BE2C (cell line): ENCODE measurements at regions not wholly inside any gene's neighbourhood (a gene's known extent, or its start where the extent isn't known, plus 50 kb on each side); places are given as distances from the start of the nearest gene placed in this dataset.

ENCODE experiments used
- DNase-seq: peaks from one replicate; pipeline ENCODE4 v3.0.0-alpha.2; 2020
- H3K27me3 ChIP-seq: fragments of 250-450 bp; sonication (Bioruptor Pico); 2 replicates; pipeline ENCODE4 v1.5.1; 2020; ENCODE audit warnings: mild to moderate bottlenecking
- H3K36me3 ChIP-seq: fragments of 250-450 bp; sonication (Bioruptor Pico); 2 replicates; pipeline ENCODE4 v1.5.1; 2020; ENCODE audit warnings: mild to moderate bottlenecking
- H3K4me1 ChIP-seq: fragments of 250-450 bp; sonication (Bioruptor Pico); 2 replicates; pipeline ENCODE4 v1.5.1; 2020
- H3K4me3 ChIP-seq: 2 replicates; pipeline ENCODE4 v1.5.1; 2011; ENCODE audit warnings: low read depth, low read length
- H3K9me3 ChIP-seq: fragments of 250-450 bp; sonication (Bioruptor Pico); 2 replicates; pipeline ENCODE4 v1.5.1; 2020
- CTCF ChIP-seq: IDR thresholded peaks from 2 replicates; pipeline ENCODE4 v1.5.1; 2012; ENCODE audit warnings: mild to moderate bottlenecking, low read depth, low read length

- Histone ChIP-seq H3K4me3 (no peak overlapping the region), H3K4me1 (peaks cover 7% of the 10 kb centered on the region; the same call in 1 of the 2 replicates), H3K27me3 (no peaks in the 10 kb centered on the region), H3K36me3 (no peaks in the 10 kb centered on the region), H3K9me3 (no peaks in the 10 kb centered on the region)
- no peak for TF ChIP-seq CTCF
- no peak for DNase-seq
Measured at GRCh38 chr2:204218040-204218439, 281.5 kb downstream of the ICOS start.

- no peaks in the 10 kb centered on the region for H3K27me3 ChIP-seq
- no peak for TF ChIP-seq CTCF
- H3K9me3 ChIP-seq = no peaks in the 10 kb centered on the region
- no peak overlapping the region for H3K4me3 ChIP-seq
- H3K36me3 ChIP-seq = no peaks in the 10 kb centered on the region
- peaks cover 7% of the 10 kb centered on the region; the same call in 1 of the 2 replicates for H3K4me1 ChIP-seq
- no peak for DNase-seq
Measured at GRCh38 chr2:204219196-204219595, 282.6 kb downstream of the ICOS start.

GRCh38 chr2:204220896-204221295, 284.3 kb downstream of the ICOS start:
- Histone ChIP-seq H3K9me3 (no peaks in the 10 kb centered on the region), H3K36me3 (no peaks in the 10 kb centered on the region), H3K4me3 (no peak overlapping the region), H3K27me3 (no peaks in the 10 kb centered on the region), H3K4me1 (peaks cover 7% of the 10 kb centered on the region; the same call in 1 of the 2 replicates)
- peak; percentile 19; the same call in 1 of the 2 replicates for TF ChIP-seq CTCF
- no peak for DNase-seq

GRCh38 chr2:204223046-204223445, 286.5 kb downstream of the ICOS start:
- TF ChIP-seq CTCF = no peak
- DNase-seq = no peak
- H3K36me3 ChIP-seq = no peaks in the 10 kb centered on the region
- H3K27me3 ChIP-seq = no peaks in the 10 kb centered on the region
- H3K4me3 ChIP-seq = no peak overlapping the region
- peaks cover 16% of the 10 kb centered on the region for H3K4me1 ChIP-seq
- no peaks in the 10 kb centered on the region for H3K9me3 ChIP-seq

GRCh38 chr2:204223544-204223943, 287.0 kb downstream of the ICOS start:
- Histone ChIP-seq H3K9me3 (no peaks in the 10 kb centered on the region), H3K4me1 (peaks cover 18% of the 10 kb centered on the region), H3K4me3 (no peak overlapping the region), H3K27me3 (no peaks in the 10 kb centered on the region), H3K36me3 (no peaks in the 10 kb centered on the region)
- no peak for DNase-seq
- no peak for TF ChIP-seq CTCF

- DNase-seq = no peak
- Histone ChIP-seq H3K36me3 (no peaks in the 10 kb centered on the region), H3K27me3 (no peaks in the 10 kb centered on the region), H3K4me3 (no peak overlapping the region), H3K4me1 (peaks cover 24% of the 10 kb centered on the region), H3K9me3 (no peaks in the 10 kb centered on the region)
- TF ChIP-seq CTCF = no peak
Measured at GRCh38 chr2:204225671-204226073, 289.1 kb downstream of the ICOS start.
